H1 (cell line): ENCODE measurements at regions not wholly inside any gene's neighbourhood (a gene's known extent, or its start where the extent isn't known, plus 50 kb on each side); places are given as distances from the start of the nearest gene placed in this dataset.

Experiments
- BACH1 ChIP-seq: IDR thresholded peaks from 2 replicates; pipeline ENCODE4 v1.6.1; 2012; ENCODE audit warnings: low read length, improper control_type of control experiment
- CHD7 ChIP-seq: fragments of 300-600 bp; sonication (generic); IDR thresholded peaks from 2 replicates; pipeline ENCODE4 v1.7.1; 2012; ENCODE audit warnings: low read length, moderate library complexity, mild to moderate bottlenecking, inconsistent platforms; ENCODE audit not compliant: insufficient replicate concordance
- NANOG ChIP-seq: IDR thresholded peaks from 2 replicates; pipeline ENCODE4 v1.6.1; 2011; ENCODE audit warnings: low read length, low read depth, mild to moderate bottlenecking, inconsistent platforms; ENCODE audit not compliant: insufficient read depth, poor library complexity, severe bottlenecking
- SIX5 ChIP-seq: IDR thresholded peaks from 2 replicates; pipeline ENCODE4 v1.6.1; 2011; ENCODE audit warnings: mild to moderate bottlenecking, low read depth, low read length
- TF ChIP-seq, protein P1 (sequence below): IDR thresholded peaks from 2 replicates; pipeline ENCODE4 v1.6.1; 2012; ENCODE audit warnings: inconsistent platforms

GRCh38 chr1:213464786-213465460 lies 413.9 kb downstream of the RPS6KC1 start (continued):
- TF ChIP-seq, protein P1, sequence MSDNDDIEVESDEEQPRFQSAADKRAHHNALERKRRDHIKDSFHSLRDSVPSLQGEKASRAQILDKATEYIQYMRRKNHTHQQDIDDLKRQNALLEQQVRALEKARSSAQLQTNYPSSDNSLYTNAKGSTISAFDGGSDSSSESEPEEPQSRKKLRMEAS: no peak
- TF ChIP-seq SIX5 (no peak), NANOG (no peak), BACH1 (no peak), CHD7 (no peak)
